H9 (cell line): ENCODE measurements at regions not wholly inside any gene's neighbourhood (a gene's known extent, or its start where the extent isn't known, plus 50 kb on each side); places are given as distances from the start of the nearest gene placed in this dataset.

Experiments used
- DNase-seq: peaks from one replicate; pipeline ENCODE4 v3.0.0-alpha.2; 2017
- H2AFZ ChIP-seq: one replicate; pipeline ENCODE4 v1.6.1; 2013; ENCODE audit warnings: mild to moderate bottlenecking, low read length, control low read depth, moderate library complexity
- H2AK5ac ChIP-seq: 2 replicates; pipeline ENCODE4 v1.6.1; 2013; ENCODE audit warnings: low read length, control low read depth, mixed read lengths; ENCODE audit not compliant: insufficient read length
- H2BK120ac ChIP-seq: one replicate; pipeline ENCODE4 v1.6.1; 2013; ENCODE audit warnings: low read depth, mild to moderate bottlenecking, low read length, control low read depth, inconsistent platforms; ENCODE audit not compliant: poor library complexity, severe bottlenecking
- H2BK12ac ChIP-seq: 2 replicates; pipeline ENCODE4 v1.6.1; 2013; ENCODE audit warnings: low read length, control low read depth, mixed read lengths, low read depth; ENCODE audit not compliant: insufficient read length
- H2BK15ac ChIP-seq: 2 replicates; pipeline ENCODE4 v1.6.1; 2013; ENCODE audit warnings: low read depth, low read length, control low read depth
- H2BK20ac ChIP-seq: one replicate; pipeline ENCODE4 v1.6.1; 2013; ENCODE audit warnings: low read depth, mild to moderate bottlenecking, low read length, control low read depth, inconsistent platforms; ENCODE audit not compliant: poor library complexity, severe bottlenecking
- H2BK5ac ChIP-seq: 2 replicates; pipeline ENCODE4 v1.6.1; 2013; ENCODE audit warnings: low read length, control low read depth, mixed read lengths; ENCODE audit not compliant: insufficient read length
- H3K14ac ChIP-seq: 2 replicates; pipeline ENCODE4 v1.6.1; 2013; ENCODE audit warnings: low read length, control low read depth; ENCODE audit not compliant: insufficient read depth
- H3K18ac ChIP-seq: 2 replicates; pipeline ENCODE4 v1.6.1; 2013; ENCODE audit warnings: low read depth, mild to moderate bottlenecking, mixed read lengths, low read length, control low read depth; ENCODE audit not compliant: insufficient read length
- H3K23ac ChIP-seq: 2 replicates; pipeline ENCODE4 v1.6.1; 2013; ENCODE audit warnings: low read length, control low read depth, mixed read lengths, low read depth; ENCODE audit not compliant: insufficient read length
- H3K23me2 ChIP-seq: 2 replicates; pipeline ENCODE4 v1.6.1; 2013; ENCODE audit warnings: low read depth, mild to moderate bottlenecking, mixed read lengths, low read length, control low read depth; ENCODE audit not compliant: insufficient read length, poor library complexity, severe bottlenecking
- H3K27ac ChIP-seq: 2 replicates; pipeline ENCODE4 v1.5.1; 2013; ENCODE audit warnings: low read length, control low read depth, mixed read lengths, low read depth; ENCODE audit not compliant: insufficient read length
- H3K27me3 ChIP-seq: 2 replicates; pipeline ENCODE4 v1.6.1; 2013; ENCODE audit warnings: low read length, control low read depth, inconsistent platforms; ENCODE audit not compliant: insufficient read depth
- H3K4ac ChIP-seq: 2 replicates; pipeline ENCODE4 v1.6.1; 2013; ENCODE audit warnings: low read depth, mild to moderate bottlenecking, control low read depth, inconsistent platforms, low read length, moderate library complexity
- H3K4me1 ChIP-seq: 2 replicates; pipeline ENCODE4 v1.6.1; 2013; ENCODE audit warnings: low read length, control low read depth, inconsistent platforms; ENCODE audit not compliant: insufficient read depth
- H3K4me2 ChIP-seq: 2 replicates; pipeline ENCODE4 v1.6.1; 2013; ENCODE audit warnings: low read length, control low read depth, mixed read lengths; ENCODE audit not compliant: insufficient read length, insufficient read depth
- H3K56ac ChIP-seq: 2 replicates; pipeline ENCODE4 v1.6.1; 2013; ENCODE audit warnings: low read depth, mild to moderate bottlenecking, mixed read lengths, low read length, control low read depth; ENCODE audit not compliant: insufficient read length
- H3K79me1 ChIP-seq: 2 replicates; pipeline ENCODE4 v1.6.1; 2013; ENCODE audit warnings: low read depth, mild to moderate bottlenecking, moderate library complexity, low read length, control low read depth, inconsistent platforms; ENCODE audit not compliant: insufficient read depth, poor library complexity, severe bottlenecking
- H3K79me2 ChIP-seq: 2 replicates; pipeline ENCODE4 v1.6.1; 2013; ENCODE audit warnings: low read length, control low read depth, inconsistent platforms; ENCODE audit not compliant: insufficient read depth
- H3K9ac ChIP-seq: 2 replicates; pipeline ENCODE4 v1.6.1; 2013; ENCODE audit warnings: low read length, control low read depth, mixed read lengths; ENCODE audit not compliant: insufficient read length; ENCODE audit errors: extremely low read depth
- H3K9me3 ChIP-seq: one replicate; pipeline ENCODE4 v1.6.1; 2013; ENCODE audit warnings: low read depth, low read length, inconsistent platforms; ENCODE audit not compliant: control insufficient read depth
- H3T11ph ChIP-seq: one replicate; pipeline ENCODE4 v1.6.1; 2013; ENCODE audit warnings: mild to moderate bottlenecking, low read length, control low read depth, inconsistent platforms
- H4K20me1 ChIP-seq: one replicate; pipeline ENCODE4 v1.6.1; 2013; ENCODE audit not compliant: control insufficient read depth, insufficient read length, insufficient read depth
- H4K5ac ChIP-seq: 2 replicates; pipeline ENCODE4 v1.6.1; 2013; ENCODE audit warnings: low read depth, mild to moderate bottlenecking, mixed read lengths, low read length, control low read depth; ENCODE audit not compliant: insufficient read length
- H4K8ac ChIP-seq: replicated peaks from 2 replicates; pipeline ENCODE4 v1.6.1; 2013; ENCODE audit warnings: low read length, control low read depth, mixed read lengths, low read depth; ENCODE audit not compliant: insufficient read length
- H4K91ac ChIP-seq: 2 replicates; pipeline ENCODE4 v1.6.1; 2013; ENCODE audit warnings: low read depth, mild to moderate bottlenecking, moderate library complexity, mixed read lengths, low read length, control low read depth; ENCODE audit not compliant: insufficient read length
- H3K27ac Mint-ChIP-seq, 3 experiments: 2 replicates in 2 of 3; 3 replicates in 1 of 3; pipeline ENCODE4 v1.8.0; 2020 to 2021; ENCODE audit warnings: mixed read lengths in 3 of 3, mild to moderate bottlenecking in 1 of 3, moderate library complexity in 1 of 3
- H3K27me3 Mint-ChIP-seq: 2 replicates; pipeline ENCODE4 v1.8.0; 2021; ENCODE audit warnings: low read depth, mild to moderate bottlenecking, moderate library complexity, mixed read lengths
- H3K36me3 Mint-ChIP-seq, 3 experiments: 2 replicates in 2 of 3; 3 replicates in 1 of 3; pipeline ENCODE4 v1.8.0; 2020 to 2021; ENCODE audit warnings: low read depth in 3 of 3, mixed read lengths in 3 of 3; ENCODE audit not compliant: insufficient read depth in 1 of 3
- H3K4me1 Mint-ChIP-seq, 2 experiments: 2 replicates each; pipeline ENCODE4 v1.8.0; 2020; ENCODE audit warnings: mixed read lengths in 2 of 2
- H3K4me3 Mint-ChIP-seq, 2 experiments: 2 replicates in 1 of 2; 3 replicates in 1 of 2; pipeline ENCODE4 v1.8.0; 2020 to 2021; ENCODE audit warnings: mild to moderate bottlenecking in 2 of 2, mixed read lengths in 2 of 2, moderate library complexity in 1 of 2
- H3K9me3 Mint-ChIP-seq, 2 experiments: 2 replicates in 1 of 2; 3 replicates in 1 of 2; pipeline ENCODE4 v1.8.0; 2020; ENCODE audit warnings: mild to moderate bottlenecking in 2 of 2, mixed read lengths in 2 of 2, moderate library complexity in 1 of 2
- WGBS: extraction: QIAGEN DNeasy Blood & Tissue Kit; methylation state at CpG from one replicate; pipeline ENCODE4 v1.1.7; 2013; ENCODE audit warnings: missing lambda C conversion rate, low lambda C conversion rate, mixed read lengths; ENCODE audit not compliant: insufficient read length; ENCODE audit errors: extremely low coverage; 5-methylcytosine and 5-hydroxymethylcytosine counted together
- TF ChIP-seq, protein P1 (sequence below): fragments of 200-600 bp; sonication (generic); conservative IDR thresholded peaks from 3 replicates; pipeline ENCODE4 v1.8.0; 2021; ENCODE audit warnings: antibody characterized with exemption, mild to moderate bottlenecking

DNA sequence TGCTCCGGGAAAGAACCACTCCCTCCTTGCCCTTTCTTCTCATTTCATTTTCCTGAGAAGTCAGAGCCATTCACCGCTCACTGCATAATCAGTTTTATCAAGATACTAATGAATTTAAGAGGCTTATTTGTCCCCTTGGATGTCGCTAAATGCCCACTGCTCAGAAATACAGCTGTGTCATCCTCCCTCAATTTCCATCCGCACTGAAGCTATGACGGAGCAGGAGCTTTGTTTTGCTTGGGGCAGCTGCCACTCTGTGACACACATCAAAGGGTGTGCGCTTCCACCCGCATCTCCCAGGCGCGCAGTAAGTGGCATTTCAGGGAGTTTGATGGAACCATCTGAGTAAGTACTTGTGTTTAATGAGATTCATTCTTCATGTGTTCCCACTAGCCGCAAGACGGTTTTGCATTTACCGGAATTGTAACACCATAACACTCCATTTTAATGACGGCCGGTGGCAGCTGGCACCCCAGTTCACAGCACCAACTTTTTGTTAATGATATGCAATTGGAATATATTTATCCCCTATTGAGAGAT lies 103.8 kb upstream of the PARD3 start:
- Histone ChIP-seq H3K18ac (no peak overlapping the region), H3K4me1 (no peaks in the 10 kb centered on the region; the same call in 1 of the 2 replicates), H2AFZ (no peak overlapping the region), H3K4ac (no peak overlapping the region), H3K4me2 (no peak overlapping the region), H3K9ac (no peak overlapping the region), H2BK120ac (no peak overlapping the region), H3K79me2 (no peaks in the 10 kb centered on the region), H2BK12ac (no peak overlapping the region), H3K14ac (no peak overlapping the region), H3K27ac (no peak overlapping the region), H3T11ph (no peak overlapping the region), H2BK20ac (no peak overlapping the region), H3K9me3 (no peaks in the 10 kb centered on the region), H4K91ac (no peak overlapping the region), H4K20me1 (no peaks in the 10 kb centered on the region), H2BK15ac (no peak overlapping the region), H3K23me2 (no peaks in the 10 kb centered on the region), H3K79me1 (no peaks in the 10 kb centered on the region), H2AK5ac (no peak overlapping the region), H2BK5ac (no peak overlapping the region), H3K56ac (no peak overlapping the region), H3K27me3 (no peaks in the 10 kb centered on the region), H4K8ac (no peak overlapping the region), H4K5ac (no peak overlapping the region), H3K23ac (no peak overlapping the region)
- no peak overlapping the region for H3K27ac Mint-ChIP-seq
- no CpG with 5 or more reads among the region's 14 CpGs for WGBS
- TF ChIP-seq, protein P1, sequence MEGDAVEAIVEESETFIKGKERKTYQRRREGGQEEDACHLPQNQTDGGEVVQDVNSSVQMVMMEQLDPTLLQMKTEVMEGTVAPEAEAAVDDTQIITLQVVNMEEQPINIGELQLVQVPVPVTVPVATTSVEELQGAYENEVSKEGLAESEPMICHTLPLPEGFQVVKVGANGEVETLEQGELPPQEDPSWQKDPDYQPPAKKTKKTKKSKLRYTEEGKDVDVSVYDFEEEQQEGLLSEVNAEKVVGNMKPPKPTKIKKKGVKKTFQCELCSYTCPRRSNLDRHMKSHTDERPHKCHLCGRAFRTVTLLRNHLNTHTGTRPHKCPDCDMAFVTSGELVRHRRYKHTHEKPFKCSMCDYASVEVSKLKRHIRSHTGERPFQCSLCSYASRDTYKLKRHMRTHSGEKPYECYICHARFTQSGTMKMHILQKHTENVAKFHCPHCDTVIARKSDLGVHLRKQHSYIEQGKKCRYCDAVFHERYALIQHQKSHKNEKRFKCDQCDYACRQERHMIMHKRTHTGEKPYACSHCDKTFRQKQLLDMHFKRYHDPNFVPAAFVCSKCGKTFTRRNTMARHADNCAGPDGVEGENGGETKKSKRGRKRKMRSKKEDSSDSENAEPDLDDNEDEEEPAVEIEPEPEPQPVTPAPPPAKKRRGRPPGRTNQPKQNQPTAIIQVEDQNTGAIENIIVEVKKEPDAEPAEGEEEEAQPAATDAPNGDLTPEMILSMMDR: no peak
- no peak overlapping the region for H3K4me3 Mint-ChIP-seq
- H3K4me1 Mint-ChIP-seq: peaks cover 20 to 25% of the 10 kb centered on the region in 2 experiments
- H3K36me3 Mint-ChIP-seq: peaks cover 0 to 2% (median 0%) of the 10 kb centered on the region in 3 experiments; a peak in 2 of 7 replicates
- no peaks in the 10 kb centered on the region; the same call in 1 of the 2 replicates for H3K27me3 Mint-ChIP-seq
- DNase-seq: no peak
- H3K9me3 Mint-ChIP-seq: peaks cover 0 to 4% of the 10 kb centered on the region in 2 experiments; a peak in 3 of 5 replicates
